ENCODE measurements at regions not wholly inside any gene's neighbourhood (a gene's known extent, or its start where the extent isn't known, plus 50 kb on each side); places are given as distances from the start of the nearest gene placed in this dataset.

GRCh38 chr10:125559210-125559609 lies 123.8 kb downstream of the TEX36 start:
- H3K27me3 ChIP-seq = no peaks in the 10 kb centered on the region
- no peak overlapping the region for H3K4me3 ChIP-seq
- Mint-ChIP-seq H3K4me1 (peaks cover 2% of the 10 kb centered on the region), H3K27ac (no peak overlapping the region), H3K36me3 (no peaks in the 10 kb centered on the region), H3K9me3 (peaks cover 3% of the 10 kb centered on the region), H3K27me3 (ENCODE audit: insufficient read depth, low read depth) (peaks cover 7% of the 10 kb centered on the region), H3K4me3 (no peak overlapping the region)
- TF ChIP-seq CTCF (IDR thresholded peaks at IDR 0.05) (no peak), EZH2phosphoT487 (IDR thresholded peaks at IDR 0.05) (no peak), EZH2 (IDR thresholded peaks at IDR 0.05) (no peak)
- no peak for DNase-seq (ENCODE audit: low spot score)
- no peak overlapping the region for H3K9ac ChIP-seq
- no peaks in the 10 kb centered on the region for H3F3A ChIP-seq (ENCODE audit: low read depth)
- H3K9me3 ChIP-seq (ENCODE audit: low read depth) = no peaks in the 10 kb centered on the region
- no peaks in the 10 kb centered on the region for H3K36me3 ChIP-seq
- no peaks in the 10 kb centered on the region for H3K79me2 ChIP-seq (ENCODE audit: low read depth)
- no peak overlapping the region for H3K4me2 ChIP-seq
- H2AFZ ChIP-seq (replicated peaks) = no peak overlapping the region
- H4K20me1 ChIP-seq (ENCODE audit: low read depth) = no peaks in the 10 kb centered on the region
- no peak overlapping the region for H3K27ac ChIP-seq
- H3K4me1 ChIP-seq = no peaks in the 10 kb centered on the region

- Histone ChIP-seq H3K9me3 (ENCODE audit: low read depth) (no peaks in the 10 kb centered on the region), H2AFZ (replicated peaks) (no peak overlapping the region), H3K36me3 (no peaks in the 10 kb centered on the region), H3K27me3 (no peaks in the 10 kb centered on the region), H3K27ac (no peak overlapping the region), H3K4me3 (no peak overlapping the region), H4K20me1 (ENCODE audit: low read depth) (no peaks in the 10 kb centered on the region), H3K9ac (no peak overlapping the region), H3K79me2 (ENCODE audit: low read depth) (no peaks in the 10 kb centered on the region), H3K4me1 (no peaks in the 10 kb centered on the region), H3K4me2 (no peak overlapping the region), H3F3A (ENCODE audit: low read depth) (no peaks in the 10 kb centered on the region)
- Mint-ChIP-seq H3K36me3 (no peaks in the 10 kb centered on the region), H3K4me3 (no peak overlapping the region), H3K27ac (no peak overlapping the region), H3K4me1 (peaks cover 2% of the 10 kb centered on the region), H3K27me3 (ENCODE audit: insufficient read depth, low read depth) (peaks cover 9% of the 10 kb centered on the region), H3K9me3 (peaks cover 2% of the 10 kb centered on the region)
- DNase-seq (ENCODE audit: low spot score) = no peak
- TF ChIP-seq CTCF (IDR thresholded peaks at IDR 0.05) = no peak
- no peak for TF ChIP-seq EZH2phosphoT487 (IDR thresholded peaks at IDR 0.05)
- no peak for TF ChIP-seq EZH2 (IDR thresholded peaks at IDR 0.05)
Observed at GRCh38 chr10:125557801-125558505, 125.0 kb downstream of the TEX36 start.

- Histone ChIP-seq H3F3A (ENCODE audit: low read depth) (no peaks in the 10 kb centered on the region), H3K4me2 (no peak overlapping the region), H3K4me1 (no peaks in the 10 kb centered on the region), H3K4me3 (no peak overlapping the region), H4K20me1 (ENCODE audit: low read depth) (no peaks in the 10 kb centered on the region), H3K79me2 (ENCODE audit: low read depth) (no peaks in the 10 kb centered on the region), H3K27me3 (no peaks in the 10 kb centered on the region), H3K9me3 (ENCODE audit: low read depth) (no peaks in the 10 kb centered on the region), H3K27ac (no peak overlapping the region), H2AFZ (replicated peaks) (no peak overlapping the region), H3K9ac (no peak overlapping the region), H3K36me3 (no peaks in the 10 kb centered on the region)
- no peak for DNase-seq (ENCODE audit: low spot score)
- Mint-ChIP-seq H3K36me3 (no peaks in the 10 kb centered on the region), H3K4me1 (peaks cover 2% of the 10 kb centered on the region), H3K27me3 (ENCODE audit: insufficient read depth, low read depth) (peaks cover 9% of the 10 kb centered on the region), H3K27ac (no peak overlapping the region), H3K4me3 (no peak overlapping the region), H3K9me3 (peaks cover 2% of the 10 kb centered on the region)
- TF ChIP-seq EZH2 (IDR thresholded peaks at IDR 0.05) (no peak), EZH2phosphoT487 (IDR thresholded peaks at IDR 0.05) (no peak), CTCF (IDR thresholded peaks at IDR 0.05) (no peak)
Observed at GRCh38 chr10:125557311-125557710, 125.7 kb downstream of the TEX36 start.

Data from neural progenitor cell (in vitro differentiated cells).